ENCODE measurements at regions not wholly inside any gene's neighbourhood (a gene's known extent, or its start where the extent isn't known, plus 50 kb on each side); places are given as distances from the start of the nearest gene placed in this dataset.

GRCh38 chr2:41004700-41005099 is 552.8 kb upstream of the SLC8A1 start:
- TF ChIP-seq CTCF (IDR thresholded peaks at IDR 0.05), result no peak
- no peak for TF ChIP-seq EP300 (IDR thresholded peaks at IDR 0.05)
